ENCODE measurements at regions not wholly inside any gene's neighbourhood (a gene's known extent, or its start where the extent isn't known, plus 50 kb on each side); places are given as distances from the start of the nearest gene placed in this dataset.

DNA sequence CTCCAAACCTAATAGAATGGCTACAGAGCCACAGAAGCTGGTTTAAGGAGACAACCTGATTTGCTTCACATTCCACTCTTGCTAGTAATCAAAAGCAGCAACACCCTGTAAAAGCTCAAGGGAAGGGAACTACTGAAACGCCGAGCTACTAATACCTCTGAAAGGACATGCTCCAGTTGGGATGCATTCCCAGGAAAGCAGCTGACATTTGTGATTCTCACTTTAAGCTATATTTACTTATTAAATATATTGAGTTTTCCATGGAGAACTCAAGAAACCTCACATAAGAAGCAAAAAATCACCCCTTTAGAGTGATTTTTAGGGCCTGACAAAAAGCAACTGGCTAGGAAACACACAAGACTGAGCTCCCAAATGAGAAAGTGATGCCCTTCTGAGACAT lies 1073.0 kb upstream of the FLRT2 start:
- TF ChIP-seq EZH2 (IDR thresholded peaks at IDR 0.05) (no peak), POLR2AphosphoS5 (IDR thresholded peaks at IDR 0.05; ENCODE audit: borderline replicate concordance, low read depth, low read length) (no peak), FOXP2 (optimal IDR thresholded peaks at IDR 0.05; ENCODE audit: control extremely low read depth, extremely low read length, insufficient read depth) (no peak)
